NCI-H460 (cell line): ENCODE measurements at regions not wholly inside any gene's neighbourhood (a gene's known extent, or its start where the extent isn't known, plus 50 kb on each side); places are given as distances from the start of the nearest gene placed in this dataset.
"Not testable (repeated sequence)": the region's sequence is repeated elsewhere in the genome, so short reads cannot be mapped to it uniquely, and the experiment has no call there.

Source experiments
- DNase-seq: peaks from one replicate; pipeline ENCODE4 v3.0.0-alpha.2; 2016; ENCODE audit warnings: low read depth; ENCODE audit errors: extremely low read depth

GRCh38 chr2:18268400-18268799 lies 292.1 kb downstream of the RDH14 start:
- DNase-seq, result no peak

- no peak for DNase-seq
Observed at GRCh38 chr2:18267501-18267900, 293.0 kb downstream of the RDH14 start.

- not testable (repeated sequence) for DNase-seq
Observed at GRCh38 chr2:18266699-18267098, 293.8 kb downstream of the RDH14 start.

GRCh38 chr2:18265614-18266586 lies 294.6 kb downstream of the RDH14 start:
- DNase-seq, result no peak

- no peak for DNase-seq
Observed at GRCh38 chr2:18262601-18263000, 297.9 kb downstream of the RDH14 start.

GRCh38 chr2:18253686-18254197 lies 306.7 kb downstream of the RDH14 start:
- no peak for DNase-seq

- DNase-seq, result no peak
Observed at GRCh38 chr2:18251486-18251885, 309.0 kb downstream of the RDH14 start.

- DNase-seq, result no peak
Observed at GRCh38 chr2:18247282-18248110, 313.0 kb downstream of the RDH14 start.

- no peak for DNase-seq
Observed at GRCh38 chr2:18245375-18245774, 315.1 kb downstream of the RDH14 start.

- no peak for DNase-seq
Observed at GRCh38 chr2:18244845-18245244, 315.6 kb downstream of the RDH14 start.

- DNase-seq, result no peak
Observed at GRCh38 chr2:18243816-18244215, 316.6 kb downstream of the RDH14 start.

- DNase-seq, result no peak
Observed at GRCh38 chr2:18242716-18243115, 317.7 kb downstream of the RDH14 start.

- no peak for DNase-seq
Observed at GRCh38 chr2:18238209-18238608, 322.2 kb downstream of the RDH14 start.

GRCh38 chr2:18237298-18237697 lies 323.2 kb downstream of the RDH14 start:
- no peak for DNase-seq

GRCh38 chr2:18232731-18233438 lies 327.6 kb downstream of the RDH14 start:
- no peak for DNase-seq

- DNase-seq, result no peak
Observed at GRCh38 chr2:18230668-18231067, 329.8 kb downstream of the RDH14 start.

- DNase-seq, result no peak
Observed at GRCh38 chr2:18219676-18220075, 340.8 kb downstream of the RDH14 start.

- DNase-seq, result no peak
Observed at GRCh38 chr2:18218160-18218933, 339.9 kb downstream of the KCNS3 start.

- DNase-seq, result no peak
Observed at GRCh38 chr2:18214936-18215335, 336.5 kb downstream of the KCNS3 start.

GRCh38 chr2:18213986-18214385 lies 335.5 kb downstream of the KCNS3 start:
- no peak for DNase-seq
